Mucosa of rectum (tissue), 2 donors: ENCODE measurements at regions not wholly inside any gene's neighbourhood (a gene's known extent, or its start where the extent isn't known, plus 50 kb on each side); places are given as distances from the start of the nearest gene placed in this dataset.

Experiments used
- H3K27ac ChIP-seq, 2 donors: one replicate each; pipeline ENCODE4 v1.7.0; 2013; ENCODE audit warnings: inconsistent platforms in 2 of 2, low read depth in 2 of 2, low read length in 2 of 2
- H3K27me3 ChIP-seq, 2 donors: one replicate each; pipeline ENCODE4 v1.7.0; 2013; ENCODE audit warnings: low read length in 2 of 2; ENCODE audit not compliant: control insufficient read depth in 2 of 2, insufficient read depth in 2 of 2
- H3K36me3 ChIP-seq, 2 donors: one replicate each; pipeline ENCODE4 v1.7.0; 2013; ENCODE audit warnings: low read length in 2 of 2; ENCODE audit not compliant: control insufficient read depth in 2 of 2, insufficient read depth in 2 of 2
- H3K4me1 ChIP-seq, 2 donors: one replicate each; pipeline ENCODE4 v1.7.0; 2013; ENCODE audit warnings: low read length in 2 of 2, mild to moderate bottlenecking in 1 of 2; ENCODE audit not compliant: control insufficient read depth in 2 of 2, insufficient read depth in 2 of 2
- H3K4me3 ChIP-seq, 2 donors: one replicate each; pipeline ENCODE4 v1.7.0; 2013; ENCODE audit warnings: low read length in 2 of 2
- H3K9ac ChIP-seq, 2 donors: one replicate each; pipeline ENCODE4 v1.7.0; 2013; ENCODE audit warnings: low read length in 2 of 2, low read depth in 1 of 2, mild to moderate bottlenecking in 1 of 2
- H3K9me3 ChIP-seq, 2 donors: one replicate each; pipeline ENCODE4 v1.7.0; 2013; ENCODE audit warnings: low read length in 2 of 2; ENCODE audit not compliant: control insufficient read depth in 2 of 2
- donor health status: healthy.
- donor health status: Normal muscosa, but diverticular disease.

GRCh38 chr5:125750147-125750860 lies 672.9 kb upstream of the GRAMD2B start:
- H3K9ac ChIP-seq, result no peak overlapping the region
- no peaks in the 10 kb centered on the region for H3K9me3 ChIP-seq
- no peaks in the 10 kb centered on the region for H3K4me1 ChIP-seq
- H3K27me3 ChIP-seq, result no peaks in the 10 kb centered on the region
- H3K36me3 ChIP-seq, result no peaks in the 10 kb centered on the region
- no peak overlapping the region for H3K4me3 ChIP-seq
- H3K27ac ChIP-seq, result no peak overlapping the region

- no peaks in the 10 kb centered on the region for H3K36me3 ChIP-seq
- no peak overlapping the region for H3K27ac ChIP-seq
- H3K4me3 ChIP-seq, result no peak overlapping the region
- H3K4me1 ChIP-seq, result no peaks in the 10 kb centered on the region
- H3K9ac ChIP-seq, result no peak overlapping the region
- no peaks in the 10 kb centered on the region for H3K27me3 ChIP-seq
- H3K9me3 ChIP-seq, result no peaks in the 10 kb centered on the region
Measured at GRCh38 chr5:125750861-125751186, 672.4 kb upstream of the GRAMD2B start.

GRCh38 chr5:125756456-125756855 lies 666.8 kb upstream of the GRAMD2B start:
- Histone ChIP-seq H3K4me3 (no peak overlapping the region), H3K36me3 (no peaks in the 10 kb centered on the region), H3K9me3 (no peaks in the 10 kb centered on the region), H3K27ac (no peak overlapping the region), H3K9ac (no peak overlapping the region), H3K27me3 (no peaks in the 10 kb centered on the region), H3K4me1 (no peaks in the 10 kb centered on the region)

- H3K27ac ChIP-seq, result no peak overlapping the region
- H3K4me3 ChIP-seq, result no peak overlapping the region
- H3K36me3 ChIP-seq, result no peaks in the 10 kb centered on the region
- no peaks in the 10 kb centered on the region for H3K9me3 ChIP-seq
- H3K4me1 ChIP-seq, result no peaks in the 10 kb centered on the region
- no peak overlapping the region for H3K9ac ChIP-seq
- no peaks in the 10 kb centered on the region for H3K27me3 ChIP-seq
Measured at GRCh38 chr5:125766706-125767105, 656.5 kb upstream of the GRAMD2B start.

- H3K4me1 ChIP-seq, result no peaks in the 10 kb centered on the region
- H3K4me3 ChIP-seq, result no peak overlapping the region
- H3K36me3 ChIP-seq, result no peaks in the 10 kb centered on the region
- no peaks in the 10 kb centered on the region for H3K27me3 ChIP-seq
- no peaks in the 10 kb centered on the region for H3K9me3 ChIP-seq
- no peak overlapping the region for H3K9ac ChIP-seq
- no peak overlapping the region for H3K27ac ChIP-seq
Measured at GRCh38 chr5:125775896-125776295, 647.3 kb upstream of the GRAMD2B start.

- H3K36me3 ChIP-seq, result no peaks in the 10 kb centered on the region
- no peaks in the 10 kb centered on the region for H3K27me3 ChIP-seq
- no peaks in the 10 kb centered on the region for H3K9me3 ChIP-seq
- H3K4me1 ChIP-seq, result no peaks in the 10 kb centered on the region
- no peak overlapping the region for H3K27ac ChIP-seq
- H3K4me3 ChIP-seq, result no peak overlapping the region
- no peak overlapping the region for H3K9ac ChIP-seq
Measured at GRCh38 chr5:125776656-125777139, 646.5 kb upstream of the GRAMD2B start.

- H3K36me3 ChIP-seq, result no peaks in the 10 kb centered on the region
- no peaks in the 10 kb centered on the region for H3K4me1 ChIP-seq
- H3K4me3 ChIP-seq, result no peak overlapping the region
- no peak overlapping the region for H3K27ac ChIP-seq
- no peaks in the 10 kb centered on the region for H3K9me3 ChIP-seq
- H3K27me3 ChIP-seq, result no peaks in the 10 kb centered on the region
- no peak overlapping the region for H3K9ac ChIP-seq
Measured at GRCh38 chr5:125778791-125779190, 644.4 kb upstream of the GRAMD2B start.

GRCh38 chr5:125785407-125785806 lies 637.8 kb upstream of the GRAMD2B start:
- Histone ChIP-seq H3K9me3 (no peaks in the 10 kb centered on the region), H3K27me3 (no peaks in the 10 kb centered on the region), H3K4me3 (no peak overlapping the region), H3K4me1 (no peaks in the 10 kb centered on the region), H3K36me3 (no peaks in the 10 kb centered on the region), H3K27ac (no peak overlapping the region), H3K9ac (no peak overlapping the region)

GRCh38 chr5:125786021-125786420 lies 637.2 kb upstream of the GRAMD2B start:
- Histone ChIP-seq H3K27ac (no peak overlapping the region), H3K9ac (no peak overlapping the region), H3K27me3 (no peaks in the 10 kb centered on the region), H3K36me3 (no peaks in the 10 kb centered on the region), H3K9me3 (no peaks in the 10 kb centered on the region), H3K4me3 (no peak overlapping the region), H3K4me1 (no peaks in the 10 kb centered on the region)

GRCh38 chr5:125793470-125793869 lies 629.7 kb upstream of the GRAMD2B start:
- Histone ChIP-seq H3K27ac (no peak overlapping the region), H3K27me3 (no peaks in the 10 kb centered on the region), H3K36me3 (no peaks in the 10 kb centered on the region), H3K4me3 (no peak overlapping the region), H3K4me1 (no peaks in the 10 kb centered on the region), H3K9me3 (no peaks in the 10 kb centered on the region), H3K9ac (no peak overlapping the region)

- no peaks in the 10 kb centered on the region for H3K9me3 ChIP-seq
- H3K4me1 ChIP-seq, result no peaks in the 10 kb centered on the region
- H3K4me3 ChIP-seq, result no peak overlapping the region
- H3K9ac ChIP-seq, result no peak overlapping the region
- no peak overlapping the region for H3K27ac ChIP-seq
- no peaks in the 10 kb centered on the region for H3K36me3 ChIP-seq
- no peaks in the 10 kb centered on the region for H3K27me3 ChIP-seq
Measured at GRCh38 chr5:125794922-125795321, 628.3 kb upstream of the GRAMD2B start.
